Glutamatergic neuron (in vitro differentiated cells): ENCODE measurements at regions not wholly inside any gene's neighbourhood (a gene's known extent, or its start where the extent isn't known, plus 50 kb on each side); places are given as distances from the start of the nearest gene placed in this dataset.

Experiments used
- DNase-seq: peaks from one replicate; pipeline ENCODE4 v3.0.0; 2022
- H3K27ac Mint-ChIP-seq: one replicate; pipeline ENCODE4 v1.8.0; 2020; ENCODE audit warnings: mild to moderate bottlenecking, mixed read lengths, inconsistent platforms; ENCODE audit not compliant: unreplicated experiment
- H3K27me3 Mint-ChIP-seq: one replicate; pipeline ENCODE4 v1.8.0; 2020; ENCODE audit warnings: mild to moderate bottlenecking, moderate library complexity, mixed read lengths, inconsistent platforms; ENCODE audit not compliant: unreplicated experiment
- H3K36me3 Mint-ChIP-seq: one replicate; pipeline ENCODE4 v1.8.0; 2020; ENCODE audit warnings: mild to moderate bottlenecking, mixed read lengths, inconsistent platforms; ENCODE audit not compliant: unreplicated experiment
- H3K4me1 Mint-ChIP-seq: one replicate; pipeline ENCODE4 v1.8.0; 2020; ENCODE audit warnings: mild to moderate bottlenecking, low read depth, mixed read lengths, inconsistent platforms; ENCODE audit not compliant: unreplicated experiment
- H3K4me3 Mint-ChIP-seq: one replicate; pipeline ENCODE4 v1.8.0; 2020; ENCODE audit warnings: mild to moderate bottlenecking, mixed read lengths, inconsistent platforms; ENCODE audit not compliant: unreplicated experiment
- H3K9me3 Mint-ChIP-seq: one replicate; pipeline ENCODE4 v1.8.0; 2020; ENCODE audit warnings: mild to moderate bottlenecking, moderate library complexity, mixed read lengths, inconsistent platforms; ENCODE audit not compliant: unreplicated experiment
- CTCF ChIP-seq: fragments of 200-600 bp; sonication (generic); IDR thresholded peaks from one replicate; pipeline ENCODE4 v1.5.0; 2021; ENCODE audit not compliant: partially characterized antibody, unreplicated experiment

- H3K27me3 Mint-ChIP-seq, result peaks cover 5% of the 10 kb centered on the region
- H3K9me3 Mint-ChIP-seq, result no peaks in the 10 kb centered on the region
- no peak for TF ChIP-seq CTCF
- H3K27ac Mint-ChIP-seq, result no peak overlapping the region
- H3K36me3 Mint-ChIP-seq, result no peaks in the 10 kb centered on the region
- no peak overlapping the region for H3K4me3 Mint-ChIP-seq
- H3K4me1 Mint-ChIP-seq, result no peaks in the 10 kb centered on the region
- DNase-seq, result no peak
Observed at GRCh38 chr20:17832236-17832915, 132.6 kb downstream of the BANF2 start.

GRCh38 chr20:17828598-17829144 lies 128.9 kb downstream of the BANF2 start:
- Mint-ChIP-seq H3K4me1 (no peaks in the 10 kb centered on the region), H3K4me3 (no peak overlapping the region), H3K9me3 (no peaks in the 10 kb centered on the region), H3K36me3 (no peaks in the 10 kb centered on the region), H3K27ac (no peak overlapping the region), H3K27me3 (peaks cover 2% of the 10 kb centered on the region)
- no peak for DNase-seq
- TF ChIP-seq CTCF, result no peak

GRCh38 chr20:17827759-17828559 lies 128.2 kb downstream of the BANF2 start:
- DNase-seq, result no peak
- no peak overlapping the region for H3K27ac Mint-ChIP-seq
- H3K4me3 Mint-ChIP-seq, result no peak overlapping the region
- H3K9me3 Mint-ChIP-seq, result no peaks in the 10 kb centered on the region
- H3K4me1 Mint-ChIP-seq, result no peaks in the 10 kb centered on the region
- no peak for TF ChIP-seq CTCF
- H3K27me3 Mint-ChIP-seq, result peaks cover 2% of the 10 kb centered on the region
- no peaks in the 10 kb centered on the region for H3K36me3 Mint-ChIP-seq

- DNase-seq, result no peak
- peaks cover 2% of the 10 kb centered on the region for H3K27me3 Mint-ChIP-seq
- no peak overlapping the region for H3K27ac Mint-ChIP-seq
- H3K4me3 Mint-ChIP-seq, result no peak overlapping the region
- no peaks in the 10 kb centered on the region for H3K36me3 Mint-ChIP-seq
- TF ChIP-seq CTCF, result no peak
- H3K4me1 Mint-ChIP-seq, result no peaks in the 10 kb centered on the region
- H3K9me3 Mint-ChIP-seq, result no peaks in the 10 kb centered on the region
Observed at GRCh38 chr20:17827079-17827478, 127.3 kb downstream of the BANF2 start.
